Thoracic aorta (tissue), 2 donors: ENCODE measurements at regions not wholly inside any gene's neighbourhood (a gene's known extent, or its start where the extent isn't known, plus 50 kb on each side); places are given as distances from the start of the nearest gene placed in this dataset.

Experiments used
- ATAC-seq: fragments of 150-250 bp; one replicate; pipeline ENCODE4 v1.8.0; 2017; ENCODE audit warnings: low read depth; ENCODE audit not compliant: insufficient number of reproducible peaks, low FRiP score
- DNase-seq: peaks from one replicate; pipeline ENCODE4 v3.0.0-alpha.2; 2020; ENCODE audit warnings: low spot score
- H3K27ac ChIP-seq, 2 donors: fragments of 200-600 bp; sonication (generic); 1 replicate in 1 of 2; 2 replicates in 1 of 2; pipeline ENCODE4 v1.5.1; 2016; ENCODE audit warnings: mild to moderate bottlenecking in 2 of 2, moderate library complexity in 2 of 2
- H3K27me3 ChIP-seq: fragments of 200-600 bp; sonication (generic); replicated peaks from 2 replicates; pipeline ENCODE4 v1.6.0; 2016; ENCODE audit warnings: mild to moderate bottlenecking; ENCODE audit not compliant: insufficient read depth
- H3K36me3 ChIP-seq: fragments of 200-600 bp; sonication (generic); one replicate; pipeline ENCODE4 v1.5.1; 2016
- H3K4me1 ChIP-seq, 2 donors: fragments of 200-600 bp; sonication (generic); 1 replicate in 1 of 2; 2 replicates in 1 of 2; pipeline versions ENCODE4 v1.5.1 to v1.6.0; 2016; ENCODE audit warnings: low read depth in 2 of 2, mild to moderate bottlenecking in 1 of 2; ENCODE audit not compliant: control insufficient read depth in 1 of 2
- H3K4me3 ChIP-seq: fragments of 200-600 bp; sonication (generic); 2 replicates; pipeline ENCODE4 v1.5.1; 2016; ENCODE audit warnings: mild to moderate bottlenecking
- H3K9me3 ChIP-seq: fragments of 200-600 bp; sonication (generic); 2 replicates; pipeline ENCODE4 v1.5.1; 2016
- TF ChIP-seq, protein P1 (sequence below): fragments of 200-600 bp; sonication (generic); IDR thresholded peaks from one replicate; pipeline ENCODE4 v1.5.1; 2019; ENCODE audit warnings: antibody characterized with exemption

DNA sequence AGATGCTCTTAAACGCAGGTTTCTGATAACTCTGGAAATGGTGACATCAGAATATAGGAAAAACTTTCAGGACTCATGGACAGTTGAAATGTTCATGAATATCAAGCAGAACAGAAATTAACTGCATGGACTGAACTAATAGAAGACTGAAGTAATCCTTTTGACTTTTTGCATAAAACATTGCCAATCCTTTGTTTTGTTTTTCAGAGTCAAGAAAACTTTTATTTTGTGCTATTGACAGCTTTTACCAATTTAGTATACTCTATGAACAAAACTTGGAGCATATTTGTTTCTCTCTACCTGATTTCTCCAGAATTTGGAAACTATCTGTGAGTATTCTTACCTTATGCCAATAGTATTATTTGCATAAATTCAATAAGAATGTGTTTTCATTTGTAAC, 61.2 kb upstream of the HMX1 start:
- TF ChIP-seq, protein P1, sequence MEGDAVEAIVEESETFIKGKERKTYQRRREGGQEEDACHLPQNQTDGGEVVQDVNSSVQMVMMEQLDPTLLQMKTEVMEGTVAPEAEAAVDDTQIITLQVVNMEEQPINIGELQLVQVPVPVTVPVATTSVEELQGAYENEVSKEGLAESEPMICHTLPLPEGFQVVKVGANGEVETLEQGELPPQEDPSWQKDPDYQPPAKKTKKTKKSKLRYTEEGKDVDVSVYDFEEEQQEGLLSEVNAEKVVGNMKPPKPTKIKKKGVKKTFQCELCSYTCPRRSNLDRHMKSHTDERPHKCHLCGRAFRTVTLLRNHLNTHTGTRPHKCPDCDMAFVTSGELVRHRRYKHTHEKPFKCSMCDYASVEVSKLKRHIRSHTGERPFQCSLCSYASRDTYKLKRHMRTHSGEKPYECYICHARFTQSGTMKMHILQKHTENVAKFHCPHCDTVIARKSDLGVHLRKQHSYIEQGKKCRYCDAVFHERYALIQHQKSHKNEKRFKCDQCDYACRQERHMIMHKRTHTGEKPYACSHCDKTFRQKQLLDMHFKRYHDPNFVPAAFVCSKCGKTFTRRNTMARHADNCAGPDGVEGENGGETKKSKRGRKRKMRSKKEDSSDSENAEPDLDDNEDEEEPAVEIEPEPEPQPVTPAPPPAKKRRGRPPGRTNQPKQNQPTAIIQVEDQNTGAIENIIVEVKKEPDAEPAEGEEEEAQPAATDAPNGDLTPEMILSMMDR: no peak
- DNase-seq: no peak
- Histone ChIP-seq H3K36me3 (no peaks in the 10 kb centered on the region), H3K27me3 (no peaks in the 10 kb centered on the region), H3K4me3 (no peak overlapping the region), H3K4me1 (no peaks in the 10 kb centered on the region), H3K27ac (no peak overlapping the region), H3K9me3 (no peaks in the 10 kb centered on the region)
- no peak for ATAC-seq

DNA sequence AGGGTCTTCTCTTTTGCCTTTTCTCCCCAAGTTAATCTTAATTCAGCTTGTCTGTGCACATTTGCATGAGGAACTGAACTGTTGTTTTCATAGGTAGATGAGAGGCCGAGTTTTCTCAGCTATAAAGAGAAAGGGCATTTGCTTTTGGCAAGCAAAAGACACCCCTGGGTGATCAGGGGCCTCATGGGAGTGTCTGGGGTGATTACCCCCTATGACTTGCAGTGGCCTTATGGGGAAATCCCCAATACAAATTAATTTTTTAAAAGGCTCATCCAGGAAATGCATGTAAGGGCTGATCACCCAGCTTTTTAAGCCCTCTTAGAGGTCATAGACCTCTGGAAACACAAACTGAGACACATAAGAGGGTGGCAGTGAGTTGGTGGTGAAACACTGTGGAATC, 56.4 kb upstream of the HMX1 start:
- Histone ChIP-seq H3K36me3 (no peaks in the 10 kb centered on the region), H3K27me3 (no peaks in the 10 kb centered on the region), H3K27ac (no peak overlapping the region), H3K4me3 (no peak overlapping the region), H3K9me3 (no peaks in the 10 kb centered on the region), H3K4me1 (no peaks in the 10 kb centered on the region)
- TF ChIP-seq, protein P1: no peak
- ATAC-seq (no peak), DNase-seq (no peak)

DNA sequence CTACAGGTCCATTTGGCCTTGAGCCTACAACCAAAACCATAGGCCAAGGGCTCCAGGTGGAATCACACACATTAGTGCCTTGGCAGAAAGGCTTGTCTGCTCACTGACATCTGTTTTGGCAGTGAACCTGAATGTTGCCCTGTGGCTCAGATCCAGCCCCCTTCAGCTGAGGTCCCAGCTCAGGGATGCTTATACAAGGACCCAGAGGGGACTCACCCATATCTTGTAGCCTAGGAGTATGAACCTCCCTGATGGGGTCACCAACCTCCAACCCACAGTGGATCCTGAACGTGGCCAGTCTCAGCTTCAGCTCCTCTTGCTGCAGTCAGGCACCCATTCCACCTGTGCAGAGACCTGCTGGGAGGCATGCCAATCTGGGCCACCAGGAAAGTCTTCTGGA, 50.8 kb upstream of the HMX1 start:
- DNase-seq (no peak), ATAC-seq (no peak)

DNA sequence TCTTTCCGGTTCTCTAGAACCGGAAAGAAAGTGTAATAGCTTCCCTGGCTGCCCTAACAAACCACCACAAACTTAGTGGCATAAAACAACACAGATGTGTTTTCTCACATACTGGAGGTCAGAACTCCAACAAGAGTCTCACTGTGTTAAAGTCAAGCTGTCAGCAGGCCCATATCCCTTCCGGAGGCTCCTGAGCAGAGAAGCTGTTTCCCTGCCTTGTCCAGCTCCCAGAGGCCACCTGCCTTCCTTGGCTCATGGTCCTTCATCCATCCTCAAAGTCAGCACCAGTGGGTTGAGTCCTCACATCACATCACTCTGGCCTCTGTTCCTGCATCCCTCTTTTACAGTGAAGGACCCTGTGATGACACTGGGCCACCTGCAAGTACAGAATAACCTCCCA, 49.8 kb upstream of the HMX1 start:
- Histone ChIP-seq H3K4me1 (no peaks in the 10 kb centered on the region), H3K27me3 (no peaks in the 10 kb centered on the region), H3K27ac (no peak overlapping the region), H3K9me3 (peaks cover 4% of the 10 kb centered on the region), H3K4me3 (no peak overlapping the region), H3K36me3 (no peaks in the 10 kb centered on the region)
- TF ChIP-seq, protein P1: no peak
- DNase-seq (no peak), ATAC-seq (no peak)

More for the DNA sequence above, 50.8 kb upstream of the HMX1 start:
- Histone ChIP-seq H3K36me3 (no peaks in the 10 kb centered on the region), H3K4me3 (no peak overlapping the region), H3K27me3 (no peaks in the 10 kb centered on the region), H3K4me1 (no peaks in the 10 kb centered on the region), H3K27ac (no peak overlapping the region), H3K9me3 (peaks cover 4% of the 10 kb centered on the region)
- TF ChIP-seq, protein P1: no peak
